HEK293 (cell line): ENCODE measurements at regions not wholly inside any gene's neighbourhood (a gene's known extent, or its start where the extent isn't known, plus 50 kb on each side); places are given as distances from the start of the nearest gene placed in this dataset.
"Not testable (repeated sequence)": the region's sequence is repeated elsewhere in the genome, so short reads cannot be mapped to it uniquely, and the experiment has no call there.

Experiments
- CTCF ChIA-PET: fragments of 350-600 bp; formaldehyde crosslinking; extraction: SDS; loops from one replicate; lab custom pipeline; 2021; ENCODE audit warnings: antibody characterized with exemption; lab: Yijun Ruan, JAX
- POLR2A ChIA-PET: fragments of 300-600 bp; formaldehyde crosslinking; extraction: SDS; loops from one replicate; lab custom pipeline; 2020; ENCODE audit warnings: antibody characterized with exemption, inconsistent platforms; lab: Yijun Ruan, JAX
- H3K27ac ChIP-seq: fragments of 200-500 bp; sonication (Bioruptor generic); 2 replicates; pipeline ENCODE4 v1.5.1; 2014; ENCODE audit warnings: low read depth, low read length, control low read depth, inconsistent platforms; ENCODE audit errors: extremely low read depth
- H3K36me3 ChIP-seq, 2 experiments: fragments of 200-500 bp in 1 of 2; sonication (Bioruptor generic) in 1 of 2; 1 replicate in 1 of 2; 2 replicates in 1 of 2; pipeline ENCODE4 v1.5.1; 2014 to 2017; ENCODE audit warnings: inconsistent platforms in 2 of 2, low read length in 2 of 2; ENCODE audit not compliant: control insufficient read depth in 2 of 2, insufficient read depth in 1 of 2
- H3K4me1 ChIP-seq: fragments of 200-500 bp; sonication (Bioruptor generic); 2 replicates; pipeline ENCODE4 v1.5.1; 2014; ENCODE audit warnings: mild to moderate bottlenecking, low read length, inconsistent platforms; ENCODE audit not compliant: control insufficient read depth, insufficient read depth
- H3K4me3 ChIP-seq: 2 replicates; pipeline ENCODE4 v1.5.1; 2011; ENCODE audit warnings: low read depth, mild to moderate bottlenecking, control low read depth, low read length, moderate library complexity
- H3K9me3 ChIP-seq: fragments of 200-500 bp; sonication (Bioruptor generic); 2 replicates; pipeline ENCODE4 v1.5.1; 2014; ENCODE audit warnings: low read depth, low read length, inconsistent platforms; ENCODE audit not compliant: control insufficient read depth, insufficient read depth
- REST ChIP-seq: fragments of 450-650 bp; formaldehyde crosslinking; IDR thresholded peaks from 2 replicates; pipeline ENCODE4 v1.5.1; 2016; ENCODE audit warnings: missing biosample characterization, missing genetic modification characterization
- ZBTB11 ChIP-seq: fragments of 450-650 bp; formaldehyde crosslinking; conservative IDR thresholded peaks from 2 replicates; pipeline ENCODE4 v1.5.1; 2016; ENCODE audit warnings: low read depth, missing biosample characterization, missing genetic modification characterization
- ZBTB21 ChIP-seq: fragments of 450-650 bp; formaldehyde crosslinking; IDR thresholded peaks from 2 replicates; pipeline ENCODE4 v1.5.1; 2017; ENCODE audit warnings: missing biosample characterization, missing genetic modification characterization
- ZBTB8A ChIP-seq: fragments of 450-650 bp; formaldehyde crosslinking; IDR thresholded peaks from 2 replicates; pipeline ENCODE4 v1.5.1; 2016; ENCODE audit warnings: missing biosample characterization, missing genetic modification characterization
- ZFP37 ChIP-seq: fragments of 450-650 bp; formaldehyde crosslinking; IDR thresholded peaks from 2 replicates; pipeline ENCODE4 v1.5.1; 2016; ENCODE audit warnings: missing biosample characterization, missing genetic modification characterization
- ZNF138 ChIP-seq: fragments of 450-650 bp; formaldehyde crosslinking; IDR thresholded peaks from 2 replicates; pipeline ENCODE4 v1.5.1; 2016; ENCODE audit warnings: missing biosample characterization, missing genetic modification characterization, borderline replicate concordance
- ZNF140 ChIP-seq: fragments of 450-650 bp; formaldehyde crosslinking; IDR thresholded peaks from 2 replicates; pipeline ENCODE4 v1.5.1; 2016; ENCODE audit warnings: missing biosample characterization, missing genetic modification characterization
- ZNF202 ChIP-seq: fragments of 450-650 bp; formaldehyde crosslinking; IDR thresholded peaks from 2 replicates; pipeline ENCODE4 v1.5.1; 2016; ENCODE audit warnings: missing biosample characterization, missing genetic modification characterization, borderline replicate concordance
- ZNF266 ChIP-seq: fragments of 450-650 bp; formaldehyde crosslinking; IDR thresholded peaks from 2 replicates; pipeline ENCODE4 v1.5.1; 2016; ENCODE audit warnings: missing biosample characterization, missing genetic modification characterization, low read depth
- ZNF394 ChIP-seq: fragments of 450-650 bp; formaldehyde crosslinking; IDR thresholded peaks from 2 replicates; pipeline ENCODE4 v1.5.1; 2016; ENCODE audit warnings: missing biosample characterization, missing genetic modification characterization, mild to moderate bottlenecking, moderate library complexity, borderline replicate concordance
- ZNF426 ChIP-seq: fragments of 450-650 bp; formaldehyde crosslinking; IDR thresholded peaks from 2 replicates; pipeline ENCODE4 v1.5.1; 2017; ENCODE audit warnings: missing biosample characterization, missing genetic modification characterization, mild to moderate bottlenecking, inconsistent platforms, moderate library complexity
- ZNF433 ChIP-seq: fragments of 450-650 bp; formaldehyde crosslinking; IDR thresholded peaks from 2 replicates; pipeline ENCODE4 v1.5.1; 2016; ENCODE audit warnings: missing biosample characterization, missing genetic modification characterization, low read depth
- ZNF510 ChIP-seq: fragments of 450-650 bp; formaldehyde crosslinking; IDR thresholded peaks from 2 replicates; pipeline ENCODE4 v1.5.1; 2018; ENCODE audit warnings: mild to moderate bottlenecking, missing genetic modification characterization, missing biosample characterization; ENCODE audit not compliant: insufficient replicate concordance
- ZNF518A ChIP-seq: fragments of 450-650 bp; formaldehyde crosslinking; conservative IDR thresholded peaks from 2 replicates; pipeline ENCODE4 v1.5.1; 2016; ENCODE audit warnings: low read depth, missing biosample characterization, missing genetic modification characterization
- ZNF529 ChIP-seq: fragments of 450-650 bp; formaldehyde crosslinking; IDR thresholded peaks from 2 replicates; pipeline ENCODE4 v1.5.1; 2017; ENCODE audit warnings: missing genetic modification characterization, missing biosample characterization; ENCODE audit not compliant: insufficient replicate concordance
- ZNF555 ChIP-seq: fragments of 450-650 bp; formaldehyde crosslinking; conservative IDR thresholded peaks from 2 replicates; pipeline ENCODE4 v1.5.1; 2017; ENCODE audit warnings: missing biosample characterization, mild to moderate bottlenecking, missing genetic modification characterization, inconsistent platforms
- ZNF558 ChIP-seq: fragments of 450-650 bp; formaldehyde crosslinking; IDR thresholded peaks from 2 replicates; pipeline ENCODE4 v1.5.1; 2016; ENCODE audit warnings: missing biosample characterization, missing genetic modification characterization
- ZNF560 ChIP-seq: fragments of 450-650 bp; formaldehyde crosslinking; IDR thresholded peaks from 2 replicates; pipeline ENCODE4 v1.5.1; 2017; ENCODE audit warnings: missing biosample characterization, missing genetic modification characterization, borderline replicate concordance
- ZNF623 ChIP-seq: fragments of 450-650 bp; formaldehyde crosslinking; IDR thresholded peaks from 2 replicates; pipeline ENCODE4 v1.5.1; 2016; ENCODE audit warnings: missing biosample characterization, missing genetic modification characterization
- ZNF629 ChIP-seq: fragments of 450-650 bp; formaldehyde crosslinking; IDR thresholded peaks from 2 replicates; pipeline ENCODE4 v1.5.1; 2017; ENCODE audit warnings: missing biosample characterization, missing genetic modification characterization
- ZNF654 ChIP-seq: fragments of 450-650 bp; formaldehyde crosslinking; IDR thresholded peaks from 2 replicates; pipeline ENCODE4 v1.5.1; 2016; ENCODE audit warnings: low read depth, missing biosample characterization, missing genetic modification characterization
- ZXDB ChIP-seq: fragments of 450-650 bp; formaldehyde crosslinking; IDR thresholded peaks from 2 replicates; pipeline ENCODE4 v1.5.1; 2016; ENCODE audit warnings: missing biosample characterization, missing genetic modification characterization

GRCh38 chr12:74016324-74016723, 521.3 kb upstream of the ATXN7L3B start:
- CTCF ChIA-PET, H3K36me3 ChIP-seq, H3K4me1 ChIP-seq, POLR2A ChIA-PET, H3K4me3 ChIP-seq, H3K9me3 ChIP-seq, H3K27ac ChIP-seq: not testable (repeated sequence)
- TF ChIP-seq ZNF529 (tag by site-specific recombination) (peak; percentile 43), ZBTB21 (tag by site-specific recombination) (peak; percentile 15; the same call in 1 of the 2 replicates), ZNF394 (peak; percentile 93), ZNF138 (tag by site-specific recombination) (0 out of 2 replicates have a peak, but pooled peaks have one; percentile 66), ZFP37 (tag by site-specific recombination) (peak; percentile 55; the same call in 1 of the 2 replicates), ZNF560 (tag by site-specific recombination) (0 out of 2 replicates have a peak, but pooled peaks have one; percentile 39), ZNF202 (tag by site-specific recombination) (0 out of 2 replicates have a peak, but pooled peaks have one; percentile 22), ZBTB11 (tag by site-specific recombination) (peak; percentile 77), ZNF555 (tag by site-specific recombination) (peak; percentile 85), ZNF426 (tag by site-specific recombination) (peak; percentile 85), ZNF510 (tag by site-specific recombination) (peak; percentile 33), ZNF518A (tag by site-specific recombination) (peak; percentile 79), REST (peak; percentile 65), ZBTB8A (peak; percentile 63), ZNF140 (tag by site-specific recombination) (peak; percentile 64; the same call in 1 of the 2 replicates), ZNF629 (tag by site-specific recombination) (0 out of 2 replicates have a peak, but pooled peaks have one; percentile 29), ZXDB (tag by site-specific recombination) (peak; percentile 68; the same call in 1 of the 2 replicates), ZNF266 (tag by site-specific recombination) (peak; percentile 36; the same call in 1 of the 2 replicates), ZNF654 (tag by site-specific recombination) (peak; percentile 24; the same call in 1 of the 2 replicates), ZNF623 (peak; percentile 65), ZNF558 (tag by site-specific recombination) (0 out of 2 replicates have a peak, but pooled peaks have one; percentile 50), ZNF433 (tag by site-specific recombination) (peak; percentile 65)
